ENCODE measurements at regions not wholly inside any gene's neighbourhood (a gene's known extent, or its start where the extent isn't known, plus 50 kb on each side); places are given as distances from the start of the nearest gene placed in this dataset.

GRCh38 chr5:156087577-156088110, 239.3 kb upstream of the SGCD start:
- TF ChIP-seq TAF7 (optimal IDR thresholded peaks at IDR 0.05; ENCODE audit: borderline replicate concordance, low read depth, low read length) (no peak), HDAC2 (IDR thresholded peaks at IDR 0.05; ENCODE audit: borderline replicate concordance in 1 of 2, low read depth in 2 of 2, low read length in 2 of 2) (no peak)
- H2BK5ac ChIP-seq (ENCODE audit: low read depth, low read length) = no peak overlapping the region
- H3K79me1 ChIP-seq (ENCODE audit: low read depth, low read length) = no peaks in the 10 kb centered on the region
- no peaks in the 10 kb centered on the region for H4K20me1 ChIP-seq (replicated peaks in 1 of 2; ENCODE audit: control insufficient read depth in 1 of 2, insufficient read depth in 2 of 2, low read length in 2 of 2)
- no peak for FAIRE-seq
- 91% methylated on average over 5 of the region's 5 CpGs; no CpG with 5 or more reads in 1 of the 2 experiments for WGBS, 2 experiments (ENCODE audit: extremely low coverage in 1 of 2, insufficient coverage in 1 of 2, insufficient read length in 1 of 2, insufficient replicate concordance in 2 of 2, low coverage in 1 of 2, low lambda C conversion rate in 2 of 2, missing lambda C conversion rate in 1 of 2)
- H2AK5ac ChIP-seq (ENCODE audit: low read depth, low read length) = no peak overlapping the region
- no peak overlapping the region for H4K5ac ChIP-seq (ENCODE audit: insufficient read length, low read depth, low read length)
- ChIA-PET CTCF (ENCODE audit: partially characterized antibody) (no interaction called here), POLR2A (ENCODE audit: partially characterized antibody) (no interaction called here)
- H2BK15ac ChIP-seq (ENCODE audit: low read length) = no peak overlapping the region
- DNase-seq (ENCODE audit: low read depth in 1 of 2, low spot score in 2 of 2) = no peak
- H3K14ac ChIP-seq (ENCODE audit: insufficient read length) = no peak overlapping the region
- H2BK120ac ChIP-seq (replicated peaks; ENCODE audit: low read depth, low read length) = no peak overlapping the region
- no peaks in the 10 kb centered on the region for H3K27me3 ChIP-seq (replicated peaks in 1 of 4; ENCODE audit: control insufficient read depth in 3 of 4, extremely low read depth in 1 of 4, insufficient read depth in 3 of 4, low read length in 3 of 4)
- no peak overlapping the region for H3K4me2 ChIP-seq (ENCODE audit: insufficient read depth in 1 of 2, low read depth in 2 of 2, low read length in 2 of 2)
- H4K91ac ChIP-seq (replicated peaks; ENCODE audit: insufficient read length, low read length) = no peak overlapping the region
- no peak overlapping the region for H3K23ac ChIP-seq (ENCODE audit: insufficient read length)
- no peaks in the 10 kb centered on the region for H3K23me2 ChIP-seq (ENCODE audit: low read depth, low read length)
- no peak overlapping the region for H3K56ac ChIP-seq (replicated peaks; ENCODE audit: insufficient read length, low read depth, low read length)
- H4K8ac ChIP-seq (ENCODE audit: extremely low read depth, insufficient read depth, low read length) = no peak overlapping the region
- H3K79me2 ChIP-seq (ENCODE audit: control insufficient read depth in 1 of 2, insufficient read depth in 2 of 2, low read length in 2 of 2) = no peaks in the 10 kb centered on the region
- no peak overlapping the region for H2AFZ ChIP-seq (ENCODE audit: low read length)
- no peak overlapping the region for H3K27ac ChIP-seq (ENCODE audit: low read depth, low read length)
- H2BK20ac ChIP-seq (ENCODE audit: low read length) = no peak overlapping the region
- no peak overlapping the region for H3K18ac ChIP-seq (ENCODE audit: extremely low read depth, low read length)
- no peak overlapping the region for H3K4ac ChIP-seq (replicated peaks; ENCODE audit: insufficient read length, low read depth, low read length)
- no peak overlapping the region for H2BK12ac ChIP-seq (ENCODE audit: low read depth, low read length)
- H3K36me3 ChIP-seq (ENCODE audit: control insufficient read depth in 2 of 4, insufficient read depth in 4 of 4, low read length in 3 of 4) = no peaks in the 10 kb centered on the region
- H3K4me1 ChIP-seq (replicated peaks in 1 of 4; ENCODE audit: control insufficient read depth in 3 of 4, insufficient read depth in 4 of 4, low read length in 3 of 4) = no peaks in the 10 kb centered on the region
- peaks cover 23 to 27% of the 10 kb centered on the region in 2 experiments; a peak in 2 of 4 replicates for H3K9me3 ChIP-seq (ENCODE audit: insufficient read depth in 2 of 2, low read depth in 1 of 2, low read length in 1 of 2)
- no peak overlapping the region for H3K4me3 ChIP-seq (ENCODE audit: extremely low read depth in 1 of 4, insufficient read depth in 2 of 4, low read depth in 3 of 4, low read length in 4 of 4)
- no peak overlapping the region for H3K9ac ChIP-seq (replicated peaks in 1 of 4; ENCODE audit: extremely low read depth in 1 of 4, low read depth in 3 of 4, low read length in 3 of 4)

Measured in H1 (cell line).